ENCODE measurements at regions not wholly inside any gene's neighbourhood (a gene's known extent, or its start where the extent isn't known, plus 50 kb on each side); places are given as distances from the start of the nearest gene placed in this dataset.

- no peak for TF ChIP-seq CTCF (conservative IDR thresholded peaks at IDR 0.05 in 1 of 2, IDR thresholded peaks at IDR 0.05 in 1 of 2; ENCODE audit: extremely low read depth in 1 of 2, insufficient read depth in 1 of 2, low read depth in 1 of 2, low read length in 2 of 2)
- no peak for TF ChIP-seq EZH2 (IDR thresholded peaks at IDR 0.05; ENCODE audit: borderline replicate concordance, low read length)
These were observed 76.0 kb upstream of the NHSL1 start for GRCh38 chr6:138575257-138575656.

Data from mammary epithelial cell (primary cell).